ENCODE measurements at regions not wholly inside any gene's neighbourhood (a gene's known extent, or its start where the extent isn't known, plus 50 kb on each side); places are given as distances from the start of the nearest gene placed in this dataset.

GRCh38 chr14:84167026-84167425, 1362.9 kb upstream of the FLRT2 start:
- Histone ChIP-seq H3K79me2 (no peaks in the 10 kb centered on the region), H3K4me1 (no peaks in the 10 kb centered on the region), H3K27ac (no peak overlapping the region), H3K9me3 (ENCODE audit: control insufficient read depth, low read length) (no peaks in the 10 kb centered on the region), H3K36me3 (ENCODE audit: control insufficient read depth, insufficient read depth, low read length) (no peaks in the 10 kb centered on the region), H3K9ac (no peak overlapping the region), H3K4me2 (ENCODE audit: low read length) (no peak overlapping the region), H3K4me3 (ENCODE audit: low read depth, low read length) (no peak overlapping the region), H3K27me3 (ENCODE audit: control insufficient read depth, insufficient read depth, low read length) (no peaks in the 10 kb centered on the region), H2AFZ (no peak overlapping the region)
- no peak for TF ChIP-seq CTCF (IDR thresholded peaks at IDR 0.05)

GRCh38 chr14:84180336-84180735, 1349.6 kb upstream of the FLRT2 start:
- H3K4me3 ChIP-seq (ENCODE audit: low read depth, low read length), result no peak overlapping the region
- no peak for TF ChIP-seq CTCF (IDR thresholded peaks at IDR 0.05)

GRCh38 chr14:84181072-84181471, 1348.9 kb upstream of the FLRT2 start:
- no peaks in the 10 kb centered on the region for H3K36me3 ChIP-seq (ENCODE audit: control insufficient read depth, insufficient read depth, low read length)
- no peak overlapping the region for H3K9ac ChIP-seq
- H3K4me2 ChIP-seq (ENCODE audit: low read length), result no peak overlapping the region
- no peak overlapping the region for H3K4me3 ChIP-seq (ENCODE audit: low read depth, low read length)
- H3K79me2 ChIP-seq, result no peaks in the 10 kb centered on the region
- H2AFZ ChIP-seq, result no peak overlapping the region
- no peak for TF ChIP-seq CTCF (IDR thresholded peaks at IDR 0.05)
- H3K27me3 ChIP-seq (ENCODE audit: control insufficient read depth, insufficient read depth, low read length), result no peaks in the 10 kb centered on the region
- no peak overlapping the region for H3K27ac ChIP-seq
- H3K9me3 ChIP-seq (ENCODE audit: control insufficient read depth, low read length), result no peaks in the 10 kb centered on the region
- no peaks in the 10 kb centered on the region for H3K4me1 ChIP-seq

More at GRCh38 chr14:84180336-84180735, 1349.6 kb upstream of the FLRT2 start:
- Histone ChIP-seq H3K27ac (no peak overlapping the region), H3K4me1 (no peaks in the 10 kb centered on the region), H2AFZ (no peak overlapping the region), H3K9me3 (ENCODE audit: control insufficient read depth, low read length) (no peaks in the 10 kb centered on the region), H3K4me2 (ENCODE audit: low read length) (no peak overlapping the region), H3K36me3 (ENCODE audit: control insufficient read depth, insufficient read depth, low read length) (no peaks in the 10 kb centered on the region), H3K27me3 (ENCODE audit: control insufficient read depth, insufficient read depth, low read length) (no peaks in the 10 kb centered on the region), H3K9ac (no peak overlapping the region), H3K79me2 (no peaks in the 10 kb centered on the region)

GRCh38 chr14:84195514-84195913, 1334.4 kb upstream of the FLRT2 start:
- Histone ChIP-seq H2AFZ (no peak overlapping the region), H3K79me2 (no peaks in the 10 kb centered on the region), H3K4me1 (no peaks in the 10 kb centered on the region), H3K9ac (no peak overlapping the region), H3K36me3 (ENCODE audit: control insufficient read depth, insufficient read depth, low read length) (no peaks in the 10 kb centered on the region), H3K27ac (no peak overlapping the region), H3K4me3 (ENCODE audit: low read depth, low read length) (no peak overlapping the region), H3K4me2 (ENCODE audit: low read length) (no peak overlapping the region), H3K27me3 (ENCODE audit: control insufficient read depth, insufficient read depth, low read length) (no peaks in the 10 kb centered on the region), H3K9me3 (ENCODE audit: control insufficient read depth, low read length) (no peaks in the 10 kb centered on the region)
- no peak for TF ChIP-seq CTCF (IDR thresholded peaks at IDR 0.05)

- no peak for TF ChIP-seq CTCF (IDR thresholded peaks at IDR 0.05)
- H3K9ac ChIP-seq, result no peak overlapping the region
- no peaks in the 10 kb centered on the region for H3K27me3 ChIP-seq (ENCODE audit: control insufficient read depth, insufficient read depth, low read length)
Measured at GRCh38 chr14:84197704-84198103, 1332.2 kb upstream of the FLRT2 start.

More at GRCh38 chr14:84197704-84198103, 1332.2 kb upstream of the FLRT2 start:
- Histone ChIP-seq H3K79me2 (no peaks in the 10 kb centered on the region), H3K36me3 (ENCODE audit: control insufficient read depth, insufficient read depth, low read length) (no peaks in the 10 kb centered on the region), H2AFZ (no peak overlapping the region), H3K27ac (no peak overlapping the region), H3K4me1 (no peaks in the 10 kb centered on the region), H3K4me2 (ENCODE audit: low read length) (no peak overlapping the region), H3K9me3 (ENCODE audit: control insufficient read depth, low read length) (no peaks in the 10 kb centered on the region), H3K4me3 (ENCODE audit: low read depth, low read length) (no peak overlapping the region)
